ENCODE measurements at regions not wholly inside any gene's neighbourhood (a gene's known extent, or its start where the extent isn't known, plus 50 kb on each side); places are given as distances from the start of the nearest gene placed in this dataset.

- DNase-seq (no peak), ATAC-seq (no peak)
- Histone ChIP-seq H3K36me3 (ENCODE audit: control insufficient read depth in 2 of 3, insufficient read depth in 3 of 3, low read length in 3 of 3) (no peaks in the 10 kb centered on the region), H3K4me1 (ENCODE audit: control insufficient read depth in 2 of 2, insufficient read depth in 2 of 2, low read length in 2 of 2) (no peaks in the 10 kb centered on the region), H3K27ac (ENCODE audit: low read depth, low read length) (no peak overlapping the region), H3K27me3 (ENCODE audit: control insufficient read depth in 2 of 2, insufficient read depth in 2 of 2, low read length in 2 of 2) (no peaks in the 10 kb centered on the region), H3K4me3 (ENCODE audit: low read length) (no peak overlapping the region), H3K9me3 (ENCODE audit: control insufficient read depth in 2 of 3, low read length in 3 of 3) (no peaks in the 10 kb centered on the region)
- intact Hi-C loops (cut with micrococcal nuclease): no loop called here
- H3K36me3 Mint-ChIP-seq: no peaks in the 10 kb centered on the region
- peaks cover 0 to 7% (median 2%) of the 10 kb centered on the region in 11 donors for H3K9me3 Mint-ChIP-seq
- H3K27me3 Mint-ChIP-seq: peaks cover 0 to 33% (median 15%) of the 10 kb centered on the region in 5 donors
- CTCF ChIA-PET: no interaction called here
- H3K27ac Mint-ChIP-seq: no peak overlapping the region
- H3K4me1 Mint-ChIP-seq: no peaks in the 10 kb centered on the region
- POLR2A ChIA-PET: no interaction called here
- no peak overlapping the region for H3K4me3 Mint-ChIP-seq
Observed at GRCh38 chr7:23913016-23913415, 203.0 kb downstream of the STK31 start.

- DNase-seq (no peak), ATAC-seq (no peak)
- Mint-ChIP-seq H3K27ac (no peak overlapping the region), H3K9me3 (peaks cover 0 to 7% (median 2%) of the 10 kb centered on the region in 11 donors), H3K36me3 (no peaks in the 10 kb centered on the region), H3K4me1 (no peaks in the 10 kb centered on the region), H3K27me3 (peaks cover 0 to 29% (median 16%) of the 10 kb centered on the region in 5 donors), H3K4me3 (no peak overlapping the region)
- Histone ChIP-seq H3K27me3 (ENCODE audit: control insufficient read depth in 2 of 2, insufficient read depth in 2 of 2, low read length in 2 of 2) (no peaks in the 10 kb centered on the region), H3K9me3 (ENCODE audit: control insufficient read depth in 2 of 3, low read length in 3 of 3) (no peaks in the 10 kb centered on the region), H3K4me1 (ENCODE audit: control insufficient read depth in 2 of 2, insufficient read depth in 2 of 2, low read length in 2 of 2) (no peaks in the 10 kb centered on the region), H3K36me3 (ENCODE audit: control insufficient read depth in 2 of 3, insufficient read depth in 3 of 3, low read length in 3 of 3) (no peaks in the 10 kb centered on the region), H3K27ac (ENCODE audit: low read depth, low read length) (no peak overlapping the region), H3K4me3 (ENCODE audit: low read length) (no peak overlapping the region)
- CTCF ChIA-PET: no interaction called here
- POLR2A ChIA-PET: no interaction called here
- intact Hi-C loops (cut with micrococcal nuclease): no loop called here
Observed at GRCh38 chr7:23915236-23915635, 205.2 kb downstream of the STK31 start.

GRCh38 chr7:23918286-23918685 lies 208.3 kb downstream of the STK31 start:
- H3K9me3 Mint-ChIP-seq: peaks cover 0 to 2% (median 0%) of the 10 kb centered on the region in 11 donors
- H3K27ac Mint-ChIP-seq: no peak overlapping the region
- ChIA-PET POLR2A (interaction anchor here (0.6 kb wide), 1 partner anchor 1200 kb away, joined by 7 read pairs; no protein-coding TSS in a partner anchor), CTCF (no interaction called here)
- no peaks in the 10 kb centered on the region for H3K36me3 ChIP-seq (ENCODE audit: control insufficient read depth in 2 of 3, insufficient read depth in 3 of 3, low read length in 3 of 3)
- H3K4me3 ChIP-seq (ENCODE audit: low read length): no peak overlapping the region
- H3K4me1 Mint-ChIP-seq: no peaks in the 10 kb centered on the region
- DNase-seq: no peak
- no peaks in the 10 kb centered on the region for H3K36me3 Mint-ChIP-seq
- no peak for ATAC-seq
- intact Hi-C loops (cut with micrococcal nuclease): no loop called here
- H3K27me3 Mint-ChIP-seq: peaks cover 0 to 32% (median 16%) of the 10 kb centered on the region in 5 donors
- H3K27me3 ChIP-seq (ENCODE audit: control insufficient read depth in 2 of 2, insufficient read depth in 2 of 2, low read length in 2 of 2): no peaks in the 10 kb centered on the region
- no peak overlapping the region for H3K27ac ChIP-seq (ENCODE audit: low read depth, low read length)
- H3K9me3 ChIP-seq (ENCODE audit: control insufficient read depth in 2 of 3, low read length in 3 of 3): no peaks in the 10 kb centered on the region
- no peak overlapping the region for H3K4me3 Mint-ChIP-seq
- H3K4me1 ChIP-seq (ENCODE audit: control insufficient read depth in 2 of 2, insufficient read depth in 2 of 2, low read length in 2 of 2): no peaks in the 10 kb centered on the region

GRCh38 chr7:23918856-23919255 lies 208.8 kb downstream of the STK31 start:
- Histone ChIP-seq H3K4me3 (ENCODE audit: low read length) (no peak overlapping the region), H3K36me3 (ENCODE audit: control insufficient read depth in 2 of 3, insufficient read depth in 3 of 3, low read length in 3 of 3) (no peaks in the 10 kb centered on the region), H3K9me3 (ENCODE audit: control insufficient read depth in 2 of 3, low read length in 3 of 3) (no peaks in the 10 kb centered on the region), H3K4me1 (ENCODE audit: control insufficient read depth in 2 of 2, insufficient read depth in 2 of 2, low read length in 2 of 2) (no peaks in the 10 kb centered on the region), H3K27ac (ENCODE audit: low read depth, low read length) (no peak overlapping the region), H3K27me3 (ENCODE audit: control insufficient read depth in 2 of 2, insufficient read depth in 2 of 2, low read length in 2 of 2) (no peaks in the 10 kb centered on the region)
- no peaks in the 10 kb centered on the region for H3K4me1 Mint-ChIP-seq
- no peak overlapping the region for H3K4me3 Mint-ChIP-seq
- H3K9me3 Mint-ChIP-seq: peaks cover 0 to 2% (median 0%) of the 10 kb centered on the region in 11 donors
- ATAC-seq (no peak), DNase-seq (no peak)
- H3K36me3 Mint-ChIP-seq: no peaks in the 10 kb centered on the region
- CTCF ChIA-PET: no interaction called here
- intact Hi-C loops (cut with micrococcal nuclease): no loop called here
- POLR2A ChIA-PET: no interaction called here
- peaks cover 0 to 35% (median 19%) of the 10 kb centered on the region in 5 donors for H3K27me3 Mint-ChIP-seq
- no peak overlapping the region for H3K27ac Mint-ChIP-seq

DNA sequence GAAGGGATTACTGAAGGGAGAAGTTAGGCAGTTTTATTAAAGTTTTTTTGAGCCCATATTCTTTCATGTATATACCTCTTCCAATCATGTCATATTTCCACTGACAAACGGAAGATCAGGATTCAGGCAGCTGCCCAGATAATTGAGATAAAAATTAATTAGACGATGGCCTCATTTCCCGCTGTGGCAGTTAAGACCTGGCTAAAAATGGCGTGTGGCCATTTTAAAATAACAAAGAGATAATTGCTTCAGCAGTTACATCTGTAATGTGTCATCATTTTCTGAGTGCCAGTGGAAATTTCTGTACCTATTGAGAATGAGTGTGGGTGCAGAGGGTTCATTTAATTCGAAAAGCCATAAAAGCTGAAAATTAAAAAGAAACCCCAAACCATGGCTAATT lies 215.1 kb downstream of the STK31 start:
- H3K4me1 ChIP-seq (ENCODE audit: control insufficient read depth in 2 of 2, insufficient read depth in 2 of 2, low read length in 2 of 2): no peaks in the 10 kb centered on the region
- no peaks in the 10 kb centered on the region for H3K27me3 ChIP-seq (ENCODE audit: control insufficient read depth in 2 of 2, insufficient read depth in 2 of 2, low read length in 2 of 2)
- no peak overlapping the region for H3K27ac Mint-ChIP-seq
- no peaks in the 10 kb centered on the region for H3K4me1 Mint-ChIP-seq
- H3K36me3 ChIP-seq (ENCODE audit: control insufficient read depth in 2 of 3, insufficient read depth in 3 of 3, low read length in 3 of 3): no peaks in the 10 kb centered on the region
- peaks cover 0 to 16% (median 6%) of the 10 kb centered on the region in 5 donors for H3K27me3 Mint-ChIP-seq
- DNase-seq (no peak), ATAC-seq (no peak)
- no peaks in the 10 kb centered on the region for H3K9me3 ChIP-seq (ENCODE audit: control insufficient read depth in 2 of 3, low read length in 3 of 3)
- POLR2A ChIA-PET: no interaction called here
- CTCF ChIA-PET: no interaction called here
- no peaks in the 10 kb centered on the region for H3K36me3 Mint-ChIP-seq
- H3K4me3 Mint-ChIP-seq: no peak overlapping the region
- no peak overlapping the region for H3K4me3 ChIP-seq (ENCODE audit: low read length)
- no peaks in the 10 kb centered on the region for H3K9me3 Mint-ChIP-seq
- H3K27ac ChIP-seq (ENCODE audit: low read depth, low read length): no peak overlapping the region
- intact Hi-C loops (cut with micrococcal nuclease): no loop called here

DNA sequence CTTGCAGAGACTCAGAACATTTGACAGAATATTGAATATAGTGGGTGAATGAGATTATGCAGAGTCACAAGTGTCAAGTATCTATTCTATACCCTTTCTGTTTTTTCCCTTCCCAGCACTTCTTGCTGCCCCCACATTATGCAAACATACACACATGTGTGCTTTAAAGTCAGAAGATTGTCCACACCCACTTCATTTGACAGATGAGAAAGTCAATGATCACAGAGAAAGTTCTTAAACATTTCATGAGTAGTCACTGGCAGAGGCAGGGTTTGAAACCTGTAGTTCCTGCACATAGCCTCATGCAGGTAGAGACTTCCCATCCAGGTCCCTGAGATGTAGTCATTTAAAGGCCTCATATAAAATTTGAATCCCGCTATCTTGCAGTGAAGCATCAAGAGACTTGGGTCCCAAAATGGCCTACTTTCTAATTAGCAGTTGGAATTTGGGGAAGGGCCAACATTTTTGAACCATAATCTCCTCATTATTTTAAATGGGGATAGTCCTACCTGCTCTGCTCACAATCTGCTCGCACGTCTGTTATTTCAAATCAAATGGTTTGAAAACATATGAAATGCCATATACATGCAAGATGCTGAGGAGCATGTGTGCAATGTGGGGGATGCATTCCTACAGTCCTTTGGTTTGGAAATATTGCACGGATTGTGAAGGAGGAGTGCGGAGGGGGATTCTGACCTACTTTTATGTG lies 217.8 kb downstream of the STK31 start:
- CTCF ChIA-PET: no interaction called here

GRCh38 chr7:23928418-23928775 lies 218.4 kb downstream of the STK31 start:
- Mint-ChIP-seq H3K27ac (no peak overlapping the region), H3K27me3 (peaks cover 0 to 16% (median 6%) of the 10 kb centered on the region in 5 donors)

More for the DNA sequence above, 217.8 kb downstream of the STK31 start:
- H3K4me1 Mint-ChIP-seq: no peaks in the 10 kb centered on the region
- Histone ChIP-seq H3K9me3 (ENCODE audit: control insufficient read depth in 2 of 3, low read length in 3 of 3) (no peaks in the 10 kb centered on the region), H3K4me1 (ENCODE audit: control insufficient read depth in 2 of 2, insufficient read depth in 2 of 2, low read length in 2 of 2) (no peaks in the 10 kb centered on the region), H3K4me3 (ENCODE audit: low read length) (no peak overlapping the region), H3K27ac (ENCODE audit: low read depth, low read length) (no peak overlapping the region), H3K27me3 (ENCODE audit: control insufficient read depth in 2 of 2, insufficient read depth in 2 of 2, low read length in 2 of 2) (no peaks in the 10 kb centered on the region), H3K36me3 (ENCODE audit: control insufficient read depth in 2 of 3, insufficient read depth in 3 of 3, low read length in 3 of 3) (no peaks in the 10 kb centered on the region)
- H3K9me3 Mint-ChIP-seq: no peaks in the 10 kb centered on the region
- no peak overlapping the region for H3K27ac Mint-ChIP-seq
- no peaks in the 10 kb centered on the region for H3K36me3 Mint-ChIP-seq
- POLR2A ChIA-PET: no interaction called here
- H3K27me3 Mint-ChIP-seq: peaks cover 0 to 20% (median 6%) of the 10 kb centered on the region in 5 donors
- intact Hi-C loops (cut with micrococcal nuclease): no loop called here
- no peak overlapping the region for H3K4me3 Mint-ChIP-seq
- no peak for DNase-seq
- no peak for ATAC-seq

More at GRCh38 chr7:23928418-23928775, 218.4 kb downstream of the STK31 start:
- H3K36me3 ChIP-seq (ENCODE audit: control insufficient read depth in 2 of 3, insufficient read depth in 3 of 3, low read length in 3 of 3): no peaks in the 10 kb centered on the region
- Mint-ChIP-seq H3K4me3 (no peak overlapping the region), H3K36me3 (no peaks in the 10 kb centered on the region), H3K9me3 (no peaks in the 10 kb centered on the region), H3K4me1 (no peaks in the 10 kb centered on the region)
- ChIA-PET POLR2A (no interaction called here), CTCF (no interaction called here)
- ATAC-seq (no peak), DNase-seq (no peak)
- no peaks in the 10 kb centered on the region for H3K4me1 ChIP-seq (ENCODE audit: control insufficient read depth in 2 of 2, insufficient read depth in 2 of 2, low read length in 2 of 2)
- H3K4me3 ChIP-seq (ENCODE audit: low read length): no peak overlapping the region
- no peak overlapping the region for H3K27ac ChIP-seq (ENCODE audit: low read depth, low read length)
- no peaks in the 10 kb centered on the region for H3K9me3 ChIP-seq (ENCODE audit: control insufficient read depth in 2 of 3, low read length in 3 of 3)
- H3K27me3 ChIP-seq (ENCODE audit: control insufficient read depth in 2 of 2, insufficient read depth in 2 of 2, low read length in 2 of 2): no peaks in the 10 kb centered on the region
- intact Hi-C loops (cut with micrococcal nuclease): no loop called here

Measured in naive thymus-derived CD4-positive, alpha-beta T cell (primary cell).